GM21360 (cell line): ENCODE measurements at regions not wholly inside any gene's neighbourhood (a gene's known extent, or its start where the extent isn't known, plus 50 kb on each side); places are given as distances from the start of the nearest gene placed in this dataset.

Experiments used
- ATAC-seq: cut with Tn5 transposase; IDR thresholded peaks from one replicate; pipeline ENCODE4 v1.9.1; 2021; ENCODE audit warnings: mild to moderate bottlenecking, moderate library complexity; ENCODE audit not compliant: unreplicated experiment

- ATAC-seq: no peak
These were observed 367.0 kb upstream of the TMEM132C start for GRCh38 chr12:127899971-127900370.

GRCh38 chr12:127900386-127900785, 366.6 kb upstream of the TMEM132C start:
- no peak for ATAC-seq

GRCh38 chr12:127903146-127903545, 363.8 kb upstream of the TMEM132C start:
- no peak for ATAC-seq

- no peak for ATAC-seq
These were observed 357.9 kb upstream of the TMEM132C start for GRCh38 chr12:127909041-127909440.

- no peak for ATAC-seq
These were observed 355.7 kb upstream of the TMEM132C start for GRCh38 chr12:127911291-127911690.

- no peak for ATAC-seq
These were observed 354.8 kb upstream of the TMEM132C start for GRCh38 chr12:127912035-127912665.

GRCh38 chr12:127923501-127923900, 343.5 kb upstream of the TMEM132C start:
- ATAC-seq: no peak

GRCh38 chr12:127925971-127926370, 341.0 kb upstream of the TMEM132C start:
- no peak for ATAC-seq

GRCh38 chr12:127928178-127928577, 338.8 kb upstream of the TMEM132C start:
- ATAC-seq: no peak

- ATAC-seq: no peak
These were observed 338.1 kb upstream of the TMEM132C start for GRCh38 chr12:127928615-127929571.

- no peak for ATAC-seq
These were observed 336.8 kb upstream of the TMEM132C start for GRCh38 chr12:127930122-127930521.

- no peak for ATAC-seq
These were observed 332.6 kb upstream of the TMEM132C start for GRCh38 chr12:127934409-127934808.

GRCh38 chr12:127936463-127936862, 330.5 kb upstream of the TMEM132C start:
- ATAC-seq: no peak

GRCh38 chr12:127941332-127941731, 325.6 kb upstream of the TMEM132C start:
- ATAC-seq: no peak

- ATAC-seq: no peak
These were observed 324.0 kb upstream of the TMEM132C start for GRCh38 chr12:127942981-127943380.

- ATAC-seq: no peak
These were observed 323.3 kb upstream of the TMEM132C start for GRCh38 chr12:127943481-127944210.

- no peak for ATAC-seq
These were observed 322.6 kb upstream of the TMEM132C start for GRCh38 chr12:127944211-127944899.

- ATAC-seq: no peak
These were observed 309.8 kb upstream of the TMEM132C start for GRCh38 chr12:127957001-127957660.

- no peak for ATAC-seq
These were observed 304.7 kb upstream of the TMEM132C start for GRCh38 chr12:127962303-127962702.

GRCh38 chr12:127963933-127964332, 303.0 kb upstream of the TMEM132C start:
- no peak for ATAC-seq
